Mononuclear cell (primary cell): ENCODE measurements at regions not wholly inside any gene's neighbourhood (a gene's known extent, or its start where the extent isn't known, plus 50 kb on each side); places are given as distances from the start of the nearest gene placed in this dataset.
A peak's percentile ranks its signal among the peaks of the same experiment; 100 is the strongest.

Source experiments
- H3K27me3 ChIP-seq: 2 replicates; pipeline ENCODE4 v1.6.0; 2011; ENCODE audit warnings: low read length, control low read depth; ENCODE audit not compliant: insufficient read depth
- H3K4me1 ChIP-seq: 2 replicates; pipeline ENCODE4 v1.5.1; 2011; ENCODE audit warnings: mild to moderate bottlenecking, low read length, control low read depth; ENCODE audit not compliant: insufficient read depth
- H3K4me3 ChIP-seq: 2 replicates; pipeline ENCODE4 v1.5.1; 2011; ENCODE audit warnings: mild to moderate bottlenecking, low read length, moderate library complexity
- H3K9me3 ChIP-seq: 2 replicates; pipeline ENCODE4 v1.5.1; 2011; ENCODE audit warnings: low read depth, mild to moderate bottlenecking, control low read depth, low read length

GRCh38 chr20:63112491-63113219 is 103.3 kb downstream of the YTHDF1 start:
- H3K4me3 ChIP-seq, result no peak overlapping the region
- no peaks in the 10 kb centered on the region for H3K27me3 ChIP-seq
- H3K4me1 ChIP-seq, result no peaks in the 10 kb centered on the region
- H3K9me3 ChIP-seq, result peaks cover 7% of the 10 kb centered on the region

GRCh38 chr20:63108247-63108646 is 101.5 kb upstream of the BHLHE23 start:
- Histone ChIP-seq H3K4me1 (no peaks in the 10 kb centered on the region), H3K4me3 (no peak overlapping the region), H3K9me3 (peaks cover 7% of the 10 kb centered on the region), H3K27me3 (no peaks in the 10 kb centered on the region)

- H3K9me3 ChIP-seq, result peaks cover 7% of the 10 kb centered on the region
These were observed 100.9 kb upstream of the BHLHE23 start for GRCh38 chr20:63107449-63108200.

GRCh38 chr20:63106765-63107448 is 100.1 kb upstream of the BHLHE23 start:
- H3K27me3 ChIP-seq, result no peaks in the 10 kb centered on the region
- peaks cover 6% of the 10 kb centered on the region for H3K9me3 ChIP-seq
- H3K4me3 ChIP-seq, result no peak overlapping the region
- no peaks in the 10 kb centered on the region for H3K4me1 ChIP-seq

More at GRCh38 chr20:63107449-63108200, 100.9 kb upstream of the BHLHE23 start:
- no peaks in the 10 kb centered on the region for H3K4me1 ChIP-seq
- H3K4me3 ChIP-seq, result no peak overlapping the region
- no peaks in the 10 kb centered on the region for H3K27me3 ChIP-seq

GRCh38 chr20:63106108-63106764 is 99.5 kb upstream of the BHLHE23 start:
- no peaks in the 10 kb centered on the region for H3K4me1 ChIP-seq
- H3K4me3 ChIP-seq, result no peak overlapping the region
- no peaks in the 10 kb centered on the region for H3K27me3 ChIP-seq
- no peaks in the 10 kb centered on the region for H3K9me3 ChIP-seq

GRCh38 chr20:63105211-63106107 is 98.7 kb upstream of the BHLHE23 start:
- Histone ChIP-seq H3K4me3 (no peak overlapping the region), H3K9me3 (no peaks in the 10 kb centered on the region), H3K4me1 (no peaks in the 10 kb centered on the region), H3K27me3 (no peaks in the 10 kb centered on the region)

GRCh38 chr20:63104312-63105181 is 97.8 kb upstream of the BHLHE23 start:
- H3K4me1 ChIP-seq, result no peaks in the 10 kb centered on the region
- H3K9me3 ChIP-seq, result no peaks in the 10 kb centered on the region
- H3K27me3 ChIP-seq, result no peaks in the 10 kb centered on the region
- no peak overlapping the region for H3K4me3 ChIP-seq

- no peaks in the 10 kb centered on the region for H3K9me3 ChIP-seq
- no peaks in the 10 kb centered on the region for H3K27me3 ChIP-seq
- no peaks in the 10 kb centered on the region for H3K4me1 ChIP-seq
- H3K4me3 ChIP-seq, result no peak overlapping the region
These were observed 96.9 kb upstream of the BHLHE23 start for GRCh38 chr20:63103402-63104311.

- H3K27me3 ChIP-seq, result no peaks in the 10 kb centered on the region
- peak overlapping the region; percentile 56 for H3K4me3 ChIP-seq
- no peaks in the 10 kb centered on the region for H3K9me3 ChIP-seq
- no peaks in the 10 kb centered on the region for H3K4me1 ChIP-seq
These were observed 96.1 kb upstream of the BHLHE23 start for GRCh38 chr20:63102721-63103375.

- Histone ChIP-seq H3K27me3 (no peaks in the 10 kb centered on the region), H3K4me1 (no peaks in the 10 kb centered on the region), H3K4me3 (peak overlapping the region; percentile 56), H3K9me3 (no peaks in the 10 kb centered on the region)
These were observed 95.3 kb upstream of the BHLHE23 start for GRCh38 chr20:63101781-63102720.

GRCh38 chr20:63100926-63101699 is 94.3 kb upstream of the BHLHE23 start:
- H3K27me3 ChIP-seq, result no peaks in the 10 kb centered on the region
- no peak overlapping the region for H3K4me3 ChIP-seq
- no peaks in the 10 kb centered on the region for H3K9me3 ChIP-seq
- no peaks in the 10 kb centered on the region for H3K4me1 ChIP-seq
